ENCODE measurements at regions not wholly inside any gene's neighbourhood (a gene's known extent, or its start where the extent isn't known, plus 50 kb on each side); places are given as distances from the start of the nearest gene placed in this dataset.

GRCh38 chr4:162409048-162409447 lies 245.2 kb upstream of the FSTL5 start:
- H3K4me3 ChIP-seq (ENCODE audit: low read length): no peak overlapping the region
- no peak for TF ChIP-seq CTCF (conservative IDR thresholded peaks at IDR 0.05; ENCODE audit: low read length)
- DNase-seq (ENCODE audit: low read depth): no peak

- no peak for TF ChIP-seq CTCF (conservative IDR thresholded peaks at IDR 0.05; ENCODE audit: low read length)
- no peak overlapping the region for H3K4me3 ChIP-seq (ENCODE audit: low read length)
- DNase-seq (ENCODE audit: low read depth): no peak
Measured at GRCh38 chr4:162408309-162408708, 244.5 kb upstream of the FSTL5 start.

- TF ChIP-seq CTCF (conservative IDR thresholded peaks at IDR 0.05; ENCODE audit: low read length): no peak
- no peak for DNase-seq (ENCODE audit: low read depth)
- no peak overlapping the region for H3K4me3 ChIP-seq (ENCODE audit: low read length)
Measured at GRCh38 chr4:162406637-162407365, 243.0 kb upstream of the FSTL5 start.

- no peak for TF ChIP-seq CTCF (conservative IDR thresholded peaks at IDR 0.05; ENCODE audit: low read length)
- no peak overlapping the region for H3K4me3 ChIP-seq (ENCODE audit: low read length)
- no peak for DNase-seq (ENCODE audit: low read depth)
Measured at GRCh38 chr4:162403932-162404331, 240.1 kb upstream of the FSTL5 start.

- no peak overlapping the region for H3K4me3 ChIP-seq (ENCODE audit: low read length)
- no peak for TF ChIP-seq CTCF (conservative IDR thresholded peaks at IDR 0.05; ENCODE audit: low read length)
- DNase-seq (ENCODE audit: low read depth): no peak
Measured at GRCh38 chr4:162403419-162403818, 239.6 kb upstream of the FSTL5 start.

- no peak for TF ChIP-seq CTCF (conservative IDR thresholded peaks at IDR 0.05; ENCODE audit: low read length)
- H3K4me3 ChIP-seq (ENCODE audit: low read length): no peak overlapping the region
- DNase-seq (ENCODE audit: low read depth): no peak
Measured at GRCh38 chr4:162401021-162401420, 237.2 kb upstream of the FSTL5 start.

GRCh38 chr4:162392946-162393345 lies 229.1 kb upstream of the FSTL5 start:
- DNase-seq (ENCODE audit: low read depth): no peak

More at GRCh38 chr4:162392946-162393345, 229.1 kb upstream of the FSTL5 start:
- no peak for TF ChIP-seq CTCF (conservative IDR thresholded peaks at IDR 0.05; ENCODE audit: low read length)
- H3K4me3 ChIP-seq (ENCODE audit: low read length): no peak overlapping the region
